ENCODE measurements at regions not wholly inside any gene's neighbourhood (a gene's known extent, or its start where the extent isn't known, plus 50 kb on each side); places are given as distances from the start of the nearest gene placed in this dataset.

DNA sequence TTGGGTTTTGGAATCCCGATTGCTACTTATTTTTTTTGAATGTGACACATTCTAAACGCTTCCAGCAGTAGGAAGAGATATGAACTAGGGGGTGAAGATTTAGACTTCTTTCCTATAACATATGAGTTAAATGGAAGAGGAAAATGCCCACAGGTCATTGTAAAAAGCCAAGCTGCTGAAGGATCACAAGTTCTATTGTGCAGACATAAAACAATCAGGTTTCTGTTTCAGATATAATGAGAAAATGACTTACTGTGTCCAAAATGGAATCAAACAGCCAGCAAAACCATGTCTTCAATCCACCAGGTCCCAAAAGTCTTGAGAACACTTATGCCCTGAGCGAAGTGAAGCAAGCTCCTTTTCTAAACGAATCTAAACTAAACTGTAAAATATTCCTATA lies 157.0 kb upstream of the SOX9 start:
- Histone ChIP-seq H3K27ac (replicated peaks) (no peak overlapping the region), H3K27me3 (ENCODE audit: insufficient read depth, poor library complexity, severe bottlenecking) (no peaks in the 10 kb centered on the region), H3K4me3 (replicated peaks; ENCODE audit: insufficient read depth, low read length) (no peak overlapping the region)
- no peak for DNase-seq (ENCODE audit: low read depth in 1 of 2, low spot score in 1 of 2)
- no peak for TF ChIP-seq POLR2AphosphoS5 (IDR thresholded peaks at IDR 0.05; ENCODE audit: low read depth)
- TF ChIP-seq, protein P1, sequence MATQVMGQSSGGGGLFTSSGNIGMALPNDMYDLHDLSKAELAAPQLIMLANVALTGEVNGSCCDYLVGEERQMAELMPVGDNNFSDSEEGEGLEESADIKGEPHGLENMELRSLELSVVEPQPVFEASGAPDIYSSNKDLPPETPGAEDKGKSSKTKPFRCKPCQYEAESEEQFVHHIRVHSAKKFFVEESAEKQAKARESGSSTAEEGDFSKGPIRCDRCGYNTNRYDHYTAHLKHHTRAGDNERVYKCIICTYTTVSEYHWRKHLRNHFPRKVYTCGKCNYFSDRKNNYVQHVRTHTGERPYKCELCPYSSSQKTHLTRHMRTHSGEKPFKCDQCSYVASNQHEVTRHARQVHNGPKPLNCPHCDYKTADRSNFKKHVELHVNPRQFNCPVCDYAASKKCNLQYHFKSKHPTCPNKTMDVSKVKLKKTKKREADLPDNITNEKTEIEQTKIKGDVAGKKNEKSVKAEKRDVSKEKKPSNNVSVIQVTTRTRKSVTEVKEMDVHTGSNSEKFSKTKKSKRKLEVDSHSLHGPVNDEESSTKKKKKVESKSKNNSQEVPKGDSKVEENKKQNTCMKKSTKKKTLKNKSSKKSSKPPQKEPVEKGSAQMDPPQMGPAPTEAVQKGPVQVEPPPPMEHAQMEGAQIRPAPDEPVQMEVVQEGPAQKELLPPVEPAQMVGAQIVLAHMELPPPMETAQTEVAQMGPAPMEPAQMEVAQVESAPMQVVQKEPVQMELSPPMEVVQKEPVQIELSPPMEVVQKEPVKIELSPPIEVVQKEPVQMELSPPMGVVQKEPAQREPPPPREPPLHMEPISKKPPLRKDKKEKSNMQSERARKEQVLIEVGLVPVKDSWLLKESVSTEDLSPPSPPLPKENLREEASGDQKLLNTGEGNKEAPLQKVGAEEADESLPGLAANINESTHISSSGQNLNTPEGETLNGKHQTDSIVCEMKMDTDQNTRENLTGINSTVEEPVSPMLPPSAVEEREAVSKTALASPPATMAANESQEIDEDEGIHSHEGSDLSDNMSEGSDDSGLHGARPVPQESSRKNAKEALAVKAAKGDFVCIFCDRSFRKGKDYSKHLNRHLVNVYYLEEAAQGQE (IDR thresholded peaks at IDR 0.05; ENCODE audit: insufficient replicate concordance, low read depth), result no peak

DNA sequence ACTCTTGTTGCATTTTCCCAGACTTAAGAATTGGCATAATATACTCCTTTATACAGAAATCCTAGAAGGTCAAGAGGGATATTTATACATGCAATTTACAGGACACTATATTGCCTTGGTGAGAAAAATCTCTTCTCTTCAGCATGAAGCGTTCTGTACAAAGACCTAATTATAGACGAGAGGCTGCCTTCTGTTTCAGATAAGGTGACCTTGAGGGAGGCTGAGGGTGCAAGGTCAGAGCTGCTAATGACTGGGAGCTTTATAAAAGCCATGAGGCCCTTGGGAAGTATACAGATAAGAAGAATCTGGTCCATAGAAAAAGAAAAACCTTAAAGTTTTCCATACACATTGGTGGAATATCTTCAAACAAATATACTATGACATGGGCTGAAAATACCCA lies 156.3 kb upstream of the SOX9 start:
- H3K27ac ChIP-seq (replicated peaks), result no peak overlapping the region
- TF ChIP-seq GABPA (IDR thresholded peaks at IDR 0.05; ENCODE audit: low read depth) (no peak), SPI1 (IDR thresholded peaks at IDR 0.05; ENCODE audit: borderline replicate concordance, low read depth) (no peak), POLR2AphosphoS5 (IDR thresholded peaks at IDR 0.05; ENCODE audit: low read depth) (no peak)
- TF ChIP-seq, protein P2, sequence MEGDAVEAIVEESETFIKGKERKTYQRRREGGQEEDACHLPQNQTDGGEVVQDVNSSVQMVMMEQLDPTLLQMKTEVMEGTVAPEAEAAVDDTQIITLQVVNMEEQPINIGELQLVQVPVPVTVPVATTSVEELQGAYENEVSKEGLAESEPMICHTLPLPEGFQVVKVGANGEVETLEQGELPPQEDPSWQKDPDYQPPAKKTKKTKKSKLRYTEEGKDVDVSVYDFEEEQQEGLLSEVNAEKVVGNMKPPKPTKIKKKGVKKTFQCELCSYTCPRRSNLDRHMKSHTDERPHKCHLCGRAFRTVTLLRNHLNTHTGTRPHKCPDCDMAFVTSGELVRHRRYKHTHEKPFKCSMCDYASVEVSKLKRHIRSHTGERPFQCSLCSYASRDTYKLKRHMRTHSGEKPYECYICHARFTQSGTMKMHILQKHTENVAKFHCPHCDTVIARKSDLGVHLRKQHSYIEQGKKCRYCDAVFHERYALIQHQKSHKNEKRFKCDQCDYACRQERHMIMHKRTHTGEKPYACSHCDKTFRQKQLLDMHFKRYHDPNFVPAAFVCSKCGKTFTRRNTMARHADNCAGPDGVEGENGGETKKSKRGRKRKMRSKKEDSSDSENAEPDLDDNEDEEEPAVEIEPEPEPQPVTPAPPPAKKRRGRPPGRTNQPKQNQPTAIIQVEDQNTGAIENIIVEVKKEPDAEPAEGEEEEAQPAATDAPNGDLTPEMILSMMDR (IDR thresholded peaks at IDR 0.05; ENCODE audit: insufficient read depth, low read length), result no peak
- TF ChIP-seq, protein P1 (IDR thresholded peaks at IDR 0.05; ENCODE audit: insufficient replicate concordance, low read depth), result no peak
- no peaks in the 10 kb centered on the region for H3K27me3 ChIP-seq (ENCODE audit: insufficient read depth, poor library complexity, severe bottlenecking)
- DNase-seq (ENCODE audit: low read depth in 1 of 2, low spot score in 1 of 2), result no peak
- no peak overlapping the region for H3K4me3 ChIP-seq (replicated peaks; ENCODE audit: insufficient read depth, low read length)

DNA sequence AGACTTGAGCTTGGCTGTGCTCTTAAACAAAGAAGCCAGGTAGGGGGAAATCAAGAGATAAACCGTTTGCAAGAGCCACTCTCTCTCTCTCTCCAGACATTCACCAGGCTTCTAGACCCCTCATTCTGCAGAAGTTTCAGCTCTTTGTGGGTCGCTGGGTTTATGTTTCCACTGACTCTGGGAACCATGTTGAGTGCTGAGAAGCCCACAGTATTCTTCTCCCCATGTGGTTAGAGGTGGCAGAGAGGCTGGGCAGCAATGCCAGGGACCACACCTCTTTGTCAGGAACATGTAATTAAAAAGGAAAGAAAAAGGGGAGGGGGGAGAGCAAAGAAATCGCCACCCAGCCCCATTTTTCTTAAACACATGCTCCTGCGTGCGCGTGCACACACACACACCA lies 154.8 kb upstream of the SOX9 start:
- no peak overlapping the region for H3K27ac ChIP-seq (replicated peaks)
- TF ChIP-seq POLR2AphosphoS5 (IDR thresholded peaks at IDR 0.05; ENCODE audit: low read depth), result no peak
- TF ChIP-seq, protein P1 (IDR thresholded peaks at IDR 0.05; ENCODE audit: insufficient replicate concordance, low read depth), result no peak
- no peak for TF ChIP-seq GABPA (IDR thresholded peaks at IDR 0.05; ENCODE audit: low read depth)
- no peak for TF ChIP-seq SPI1 (IDR thresholded peaks at IDR 0.05; ENCODE audit: borderline replicate concordance, low read depth)
- TF ChIP-seq, protein P2 (IDR thresholded peaks at IDR 0.05; ENCODE audit: insufficient read depth, low read length), result no peak
- no peak for DNase-seq (ENCODE audit: low read depth in 1 of 2, low spot score in 1 of 2)
- H3K27me3 ChIP-seq (ENCODE audit: insufficient read depth, poor library complexity, severe bottlenecking), result no peaks in the 10 kb centered on the region
- H3K4me3 ChIP-seq (replicated peaks; ENCODE audit: insufficient read depth, low read length), result no peak overlapping the region

Measured in HL-60 (cell line).